Neural cell (in vitro differentiated cells): ENCODE measurements at regions not wholly inside any gene's neighbourhood (a gene's known extent, or its start where the extent isn't known, plus 50 kb on each side); places are given as distances from the start of the nearest gene placed in this dataset.

Source experiments
- H2AFZ ChIP-seq: fragments of 200-600, 300-800 bp; sonication (generic), shearing (Covaris generic); 2 replicates; pipeline ENCODE4 v1.6.0; 2014; ENCODE audit warnings: low read depth, mild to moderate bottlenecking, antibody characterized with exemption, low read length, moderate library complexity
- H3F3A ChIP-seq: fragments of 200-600 bp; shearing (Covaris generic); 2 replicates; pipeline ENCODE4 v1.6.1; 2016; ENCODE audit warnings: mild to moderate bottlenecking, moderate library complexity, mixed read lengths, antibody characterized with exemption, low read length; ENCODE audit not compliant: insufficient read depth, poor library complexity, severe bottlenecking
- H3K27ac ChIP-seq: fragments of 200-600, 300-800 bp; sonication (generic), shearing (Covaris generic); 2 replicates; pipeline ENCODE4 v1.5.1; 2014; ENCODE audit warnings: mild to moderate bottlenecking, low read length, moderate library complexity
- H3K27me3 ChIP-seq: fragments of 300-800, 200-600 bp; sonication (generic), shearing (Covaris generic); 2 replicates; pipeline ENCODE4 v1.6.0; 2014; ENCODE audit warnings: mild to moderate bottlenecking, low read depth, low read length, moderate library complexity; ENCODE audit not compliant: insufficient read depth
- H3K36me3 ChIP-seq: fragments of 300-800, 200-600 bp; sonication (generic), shearing (Covaris generic); 2 replicates; pipeline ENCODE4 v1.5.1; 2014; ENCODE audit warnings: mild to moderate bottlenecking, antibody characterized with exemption, low read length, moderate library complexity; ENCODE audit not compliant: insufficient read depth
- H3K4me2 ChIP-seq: fragments of 300-800, 200-600 bp; sonication (generic), shearing (Covaris generic); 2 replicates; pipeline ENCODE4 v1.6.0; 2014; ENCODE audit warnings: mild to moderate bottlenecking, low read length
- H3K4me3 ChIP-seq: fragments of 300-800, 200-600 bp; sonication (generic), shearing (Covaris generic); 2 replicates; pipeline ENCODE4 v1.5.1; 2014; ENCODE audit warnings: mild to moderate bottlenecking, low read length, moderate library complexity
- H3K79me2 ChIP-seq: fragments of 200-600 bp; shearing (Covaris generic); replicated peaks from 2 replicates; pipeline ENCODE4 v1.6.0; 2014; ENCODE audit warnings: mild to moderate bottlenecking, low read length, moderate library complexity; ENCODE audit not compliant: insufficient read depth
- H3K9ac ChIP-seq: fragments of 300-800, 200-600 bp; sonication (generic), shearing (Covaris generic); 2 replicates; pipeline ENCODE4 v1.6.1; 2016; ENCODE audit warnings: mild to moderate bottlenecking, low read length, mixed read lengths
- H3K9me2 ChIP-seq: fragments of 200-600 bp; shearing (Covaris generic); 2 replicates; pipeline ENCODE4 v1.6.1; 2016; ENCODE audit warnings: mild to moderate bottlenecking, low read length, mixed read lengths; ENCODE audit not compliant: insufficient read depth
- H3K9me3 ChIP-seq: fragments of 200-600, 300-800 bp; sonication (generic), shearing (Covaris generic); 2 replicates; pipeline ENCODE4 v1.6.1; 2016; ENCODE audit warnings: mild to moderate bottlenecking, mixed run types, low read length, moderate library complexity, mixed read lengths
- H4K20me1 ChIP-seq: fragments of 200-600 bp; shearing (Covaris generic); 2 replicates; pipeline ENCODE4 v1.6.1; 2016; ENCODE audit warnings: mild to moderate bottlenecking, mixed run types; ENCODE audit not compliant: insufficient read depth
- CTCF ChIP-seq: fragments of 450-650 bp; IDR thresholded peaks from 2 replicates; pipeline ENCODE4 v1.5.1; 2014; ENCODE audit warnings: antibody characterized with exemption, mild to moderate bottlenecking, moderate library complexity; ENCODE audit not compliant: poor library complexity, severe bottlenecking
- EP300 ChIP-seq: fragments of 450-650 bp; conservative IDR thresholded peaks from 2 replicates; pipeline ENCODE4 v1.6.1; 2014; ENCODE audit warnings: antibody characterized with exemption, mild to moderate bottlenecking, moderate library complexity; ENCODE audit not compliant: poor library complexity, severe bottlenecking
- EZH2 ChIP-seq: fragments of 200-600, 300-800 bp; shearing (Covaris generic), sonication (generic); IDR thresholded peaks from 2 replicates; pipeline ENCODE4 v1.6.1; 2014; ENCODE audit warnings: antibody characterized with exemption, low read length, borderline replicate concordance, mild to moderate bottlenecking; ENCODE audit not compliant: insufficient read depth, poor library complexity, severe bottlenecking
- MXI1 ChIP-seq: fragments of 450-650 bp; conservative IDR thresholded peaks from 2 replicates; pipeline ENCODE4 v1.6.1; 2014; ENCODE audit warnings: antibody characterized with exemption, mild to moderate bottlenecking; ENCODE audit not compliant: poor library complexity, severe bottlenecking
- POLR2AphosphoS5 ChIP-seq: IDR thresholded peaks from 2 replicates; pipeline ENCODE4 v1.6.1; 2012
- RAD21 ChIP-seq: fragments of 450-650 bp; conservative IDR thresholded peaks from 2 replicates; pipeline ENCODE4 v1.6.1; 2014; ENCODE audit warnings: antibody characterized with exemption, mild to moderate bottlenecking, moderate library complexity
- SMC3 ChIP-seq: fragments of 450-650 bp; conservative IDR thresholded peaks from 2 replicates; pipeline ENCODE4 v1.6.1; 2014; ENCODE audit warnings: antibody characterized with exemption, mild to moderate bottlenecking, moderate library complexity; ENCODE audit not compliant: poor library complexity
- TAF1 ChIP-seq: IDR thresholded peaks from 2 replicates; pipeline ENCODE4 v1.6.1; 2012; ENCODE audit warnings: low read depth
- TF ChIP-seq, protein P1 (sequence below): IDR thresholded peaks from 2 replicates; pipeline ENCODE4 v1.6.1; 2012; ENCODE audit warnings: borderline replicate concordance

DNA sequence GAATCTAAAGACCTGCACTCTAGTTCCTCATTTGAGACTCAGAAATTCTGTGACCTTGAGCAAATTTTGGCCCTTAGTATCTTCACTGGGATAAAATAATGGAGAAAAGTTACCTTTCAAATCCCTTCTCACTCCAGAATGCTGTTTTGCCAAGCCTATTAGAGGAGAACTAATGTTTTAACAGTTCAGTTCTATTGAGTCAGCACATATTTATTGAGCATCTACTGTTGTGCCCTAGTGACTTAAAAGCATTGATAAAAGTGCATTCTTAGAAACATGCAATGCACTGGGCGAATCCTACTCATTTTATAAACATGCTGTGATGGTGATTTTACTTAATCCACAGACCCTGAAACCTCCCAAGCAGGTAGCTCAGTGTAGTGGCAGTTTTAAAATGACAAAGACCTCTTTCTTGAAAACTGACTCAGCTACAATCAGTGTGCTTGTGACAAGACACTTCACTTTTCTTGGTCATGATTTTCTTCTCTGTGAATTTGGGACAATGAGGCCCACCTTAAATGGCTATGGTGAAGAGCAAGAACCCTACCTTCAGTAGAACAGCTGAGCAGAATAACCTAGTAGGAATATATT is 312.0 kb downstream of the ALDH8A1 start:
- no peaks in the 10 kb centered on the region for H3K27me3 ChIP-seq
- no peak for TF ChIP-seq SMC3
- TF ChIP-seq POLR2AphosphoS5, result no peak
- no peak for TF ChIP-seq CTCF
- TF ChIP-seq EP300, result no peak
- no peak for TF ChIP-seq RAD21
- TF ChIP-seq, protein P1, sequence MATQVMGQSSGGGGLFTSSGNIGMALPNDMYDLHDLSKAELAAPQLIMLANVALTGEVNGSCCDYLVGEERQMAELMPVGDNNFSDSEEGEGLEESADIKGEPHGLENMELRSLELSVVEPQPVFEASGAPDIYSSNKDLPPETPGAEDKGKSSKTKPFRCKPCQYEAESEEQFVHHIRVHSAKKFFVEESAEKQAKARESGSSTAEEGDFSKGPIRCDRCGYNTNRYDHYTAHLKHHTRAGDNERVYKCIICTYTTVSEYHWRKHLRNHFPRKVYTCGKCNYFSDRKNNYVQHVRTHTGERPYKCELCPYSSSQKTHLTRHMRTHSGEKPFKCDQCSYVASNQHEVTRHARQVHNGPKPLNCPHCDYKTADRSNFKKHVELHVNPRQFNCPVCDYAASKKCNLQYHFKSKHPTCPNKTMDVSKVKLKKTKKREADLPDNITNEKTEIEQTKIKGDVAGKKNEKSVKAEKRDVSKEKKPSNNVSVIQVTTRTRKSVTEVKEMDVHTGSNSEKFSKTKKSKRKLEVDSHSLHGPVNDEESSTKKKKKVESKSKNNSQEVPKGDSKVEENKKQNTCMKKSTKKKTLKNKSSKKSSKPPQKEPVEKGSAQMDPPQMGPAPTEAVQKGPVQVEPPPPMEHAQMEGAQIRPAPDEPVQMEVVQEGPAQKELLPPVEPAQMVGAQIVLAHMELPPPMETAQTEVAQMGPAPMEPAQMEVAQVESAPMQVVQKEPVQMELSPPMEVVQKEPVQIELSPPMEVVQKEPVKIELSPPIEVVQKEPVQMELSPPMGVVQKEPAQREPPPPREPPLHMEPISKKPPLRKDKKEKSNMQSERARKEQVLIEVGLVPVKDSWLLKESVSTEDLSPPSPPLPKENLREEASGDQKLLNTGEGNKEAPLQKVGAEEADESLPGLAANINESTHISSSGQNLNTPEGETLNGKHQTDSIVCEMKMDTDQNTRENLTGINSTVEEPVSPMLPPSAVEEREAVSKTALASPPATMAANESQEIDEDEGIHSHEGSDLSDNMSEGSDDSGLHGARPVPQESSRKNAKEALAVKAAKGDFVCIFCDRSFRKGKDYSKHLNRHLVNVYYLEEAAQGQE, result no peak
- no peak for TF ChIP-seq TAF1
- TF ChIP-seq MXI1, result no peak
- TF ChIP-seq EZH2, result no peak
- no peak overlapping the region for H2AFZ ChIP-seq
- H3K9me3 ChIP-seq, result no peaks in the 10 kb centered on the region
- no peaks in the 10 kb centered on the region for H3K36me3 ChIP-seq
- H3K9me2 ChIP-seq, result no peaks in the 10 kb centered on the region
- no peak overlapping the region for H3K4me3 ChIP-seq
- no peak overlapping the region for H3K4me2 ChIP-seq
- no peak overlapping the region for H3K27ac ChIP-seq
- H4K20me1 ChIP-seq, result no peaks in the 10 kb centered on the region
- H3K9ac ChIP-seq, result no peak overlapping the region
- H3F3A ChIP-seq, result no peaks in the 10 kb centered on the region
- no peaks in the 10 kb centered on the region for H3K79me2 ChIP-seq

- Histone ChIP-seq H4K20me1 (no peaks in the 10 kb centered on the region), H3K79me2 (no peaks in the 10 kb centered on the region), H3K9me3 (no peaks in the 10 kb centered on the region), H3K9me2 (no peaks in the 10 kb centered on the region), H3K27ac (no peak overlapping the region), H2AFZ (no peak overlapping the region), H3K9ac (no peak overlapping the region), H3F3A (no peaks in the 10 kb centered on the region), H3K27me3 (no peaks in the 10 kb centered on the region), H3K36me3 (no peaks in the 10 kb centered on the region), H3K4me3 (no peak overlapping the region), H3K4me2 (no peak overlapping the region)
- TF ChIP-seq, protein P1, result no peak
- TF ChIP-seq EP300, result no peak
- no peak for TF ChIP-seq RAD21
- no peak for TF ChIP-seq SMC3
- no peak for TF ChIP-seq POLR2AphosphoS5
- TF ChIP-seq TAF1, result no peak
- TF ChIP-seq EZH2, result no peak
- no peak for TF ChIP-seq CTCF
- TF ChIP-seq MXI1, result no peak
Observed at GRCh38 chr6:134637282-134637681, 312.6 kb downstream of the ALDH8A1 start.
